GM12892 (cell line): ENCODE measurements at regions not wholly inside any gene's neighbourhood (a gene's known extent, or its start where the extent isn't known, plus 50 kb on each side); places are given as distances from the start of the nearest gene placed in this dataset.

Experiments used
- POLR2A ChIP-seq: IDR thresholded peaks from 2 replicates; pipeline ENCODE4 v1.6.1; 2011; ENCODE audit warnings: low read depth, low read length, control low read depth
- POLR2AphosphoS5 ChIP-seq: IDR thresholded peaks from 2 replicates; pipeline ENCODE4 v1.6.1; 2011; ENCODE audit warnings: low read depth, low read length, control low read depth
- TAF1 ChIP-seq: IDR thresholded peaks from 2 replicates; pipeline ENCODE4 v1.6.1; 2011; ENCODE audit warnings: low read depth, mild to moderate bottlenecking, control low read depth, low read length, borderline replicate concordance

DNA sequence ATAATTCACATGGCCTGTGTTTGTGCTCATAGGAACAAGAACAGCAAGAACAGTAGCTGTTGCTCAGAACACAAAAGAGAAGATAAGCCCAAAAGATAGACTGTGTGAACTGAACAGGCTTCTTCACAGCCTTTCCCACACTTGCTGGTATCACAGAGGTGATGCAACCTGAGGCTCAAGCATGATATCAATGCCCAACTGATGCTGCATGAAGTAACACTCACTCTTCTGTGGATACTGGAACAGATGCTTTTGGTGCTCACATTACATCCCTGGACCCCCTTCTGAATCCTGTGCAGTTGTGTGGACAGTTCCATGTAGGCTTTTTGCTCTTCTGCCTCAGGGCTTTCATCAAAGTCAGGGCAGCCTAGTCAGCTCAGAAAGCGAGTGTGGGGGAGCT, 88.4 kb upstream of the RND3 start:
- TF ChIP-seq POLR2AphosphoS5 = no peak
- no peak for TF ChIP-seq POLR2A
- no peak for TF ChIP-seq TAF1
